GM19463 (cell line): ENCODE measurements at regions not wholly inside any gene's neighbourhood (a gene's known extent, or its start where the extent isn't known, plus 50 kb on each side); places are given as distances from the start of the nearest gene placed in this dataset.
"Not testable (repeated sequence)": the region's sequence is repeated elsewhere in the genome, so short reads cannot be mapped to it uniquely, and the experiment has no call there.

Experiments
- ATAC-seq: cut with Tn5 transposase; IDR thresholded peaks from one replicate; pipeline ENCODE4 v1.9.1; 2021; ENCODE audit warnings: mild to moderate bottlenecking, moderate library complexity; ENCODE audit not compliant: unreplicated experiment

GRCh38 chr9:104195142-104195541, 101.0 kb downstream of the SMC2 start:
- not testable (repeated sequence) for ATAC-seq

- no peak for ATAC-seq
Measured at GRCh38 chr9:104200456-104200994, 106.4 kb downstream of the SMC2 start.

- ATAC-seq = no peak
Measured at GRCh38 chr9:104206766-104207165, 112.7 kb downstream of the SMC2 start.

GRCh38 chr9:104209387-104209786, 115.3 kb downstream of the SMC2 start:
- no peak for ATAC-seq

- ATAC-seq = no peak
Measured at GRCh38 chr9:104227108-104227507, 133.0 kb downstream of the SMC2 start.

GRCh38 chr9:104232781-104233341, 138.8 kb downstream of the SMC2 start:
- ATAC-seq = no peak

- ATAC-seq = no peak
Measured at GRCh38 chr9:104233366-104233765, 139.3 kb downstream of the SMC2 start.

GRCh38 chr9:104234632-104235337, 140.7 kb downstream of the SMC2 start:
- ATAC-seq = not testable (repeated sequence)

GRCh38 chr9:104235347-104236120, 141.4 kb downstream of the SMC2 start:
- ATAC-seq = not testable (repeated sequence)

- ATAC-seq = no peak
Measured at GRCh38 chr9:104238668-104239067, 144.6 kb downstream of the SMC2 start.

- no peak for ATAC-seq
Measured at GRCh38 chr9:104240890-104241289, 146.8 kb downstream of the SMC2 start.

- no peak for ATAC-seq
Measured at GRCh38 chr9:104245925-104246324, 151.8 kb downstream of the SMC2 start.

GRCh38 chr9:104247899-104248460, 153.9 kb downstream of the SMC2 start:
- peak; percentile 63 for ATAC-seq

- ATAC-seq = no peak
Measured at GRCh38 chr9:104256031-104256695, 162.1 kb downstream of the SMC2 start.

- no peak for ATAC-seq
Measured at GRCh38 chr9:104256696-104257062, 162.6 kb downstream of the SMC2 start.

- no peak for ATAC-seq
Measured at GRCh38 chr9:104258296-104259011, 164.3 kb downstream of the SMC2 start.

- ATAC-seq = no peak
Measured at GRCh38 chr9:104260004-104260403, 165.9 kb downstream of the SMC2 start.

- ATAC-seq = no peak
Measured at GRCh38 chr9:104263942-104264341, 169.8 kb downstream of the SMC2 start.

- no peak for ATAC-seq
Measured at GRCh38 chr9:104264431-104264830, 170.3 kb downstream of the SMC2 start.

- ATAC-seq = no peak
Measured at GRCh38 chr9:104269374-104269773, 175.3 kb downstream of the SMC2 start.
